C1 segment of cervical spinal cord (tissue), 14 donors: ENCODE measurements at regions not wholly inside any gene's neighbourhood (a gene's known extent, or its start where the extent isn't known, plus 50 kb on each side); places are given as distances from the start of the nearest gene placed in this dataset.
"Not testable (repeated sequence)": the region's sequence is repeated elsewhere in the genome, so short reads cannot be mapped to it uniquely, and the experiment has no call there.

Experiments used
- DNase-seq, 14 donors: peaks; one replicate each; lab custom pipeline; 2025; lab: John Stamatoyannopoulos, UW

- DNase-seq, result no peak
These were observed 74.6 kb downstream of the UTRN start for GRCh38 chr6:144359783-144360182.

GRCh38 chr6:144360401-144360800 lies 75.3 kb downstream of the UTRN start:
- DNase-seq, result no peak

DNA sequence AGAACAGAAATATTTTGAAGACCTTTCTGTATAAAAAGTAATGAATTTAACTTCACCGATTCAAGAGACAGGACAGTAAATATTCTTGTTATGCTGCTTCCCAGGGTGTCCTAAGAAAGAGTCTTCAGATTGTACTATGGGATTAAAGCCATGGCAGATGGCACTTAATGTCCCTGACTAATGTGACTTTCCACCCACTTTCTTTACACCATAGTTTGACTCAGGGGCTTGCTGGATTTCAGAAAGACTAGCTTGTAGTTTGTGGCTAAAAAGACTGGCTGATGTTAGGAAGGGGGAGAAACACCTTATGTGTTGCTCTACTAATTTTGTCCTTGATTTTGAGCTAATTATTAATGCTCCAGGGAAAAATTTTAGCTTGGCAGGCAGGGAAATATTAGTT lies 75.9 kb downstream of the UTRN start:
- no peak for DNase-seq

- peak in 1 of 14 donors; percentile 6 for DNase-seq
These were observed 77.2 kb downstream of the UTRN start for GRCh38 chr6:144362042-144363018.

DNA sequence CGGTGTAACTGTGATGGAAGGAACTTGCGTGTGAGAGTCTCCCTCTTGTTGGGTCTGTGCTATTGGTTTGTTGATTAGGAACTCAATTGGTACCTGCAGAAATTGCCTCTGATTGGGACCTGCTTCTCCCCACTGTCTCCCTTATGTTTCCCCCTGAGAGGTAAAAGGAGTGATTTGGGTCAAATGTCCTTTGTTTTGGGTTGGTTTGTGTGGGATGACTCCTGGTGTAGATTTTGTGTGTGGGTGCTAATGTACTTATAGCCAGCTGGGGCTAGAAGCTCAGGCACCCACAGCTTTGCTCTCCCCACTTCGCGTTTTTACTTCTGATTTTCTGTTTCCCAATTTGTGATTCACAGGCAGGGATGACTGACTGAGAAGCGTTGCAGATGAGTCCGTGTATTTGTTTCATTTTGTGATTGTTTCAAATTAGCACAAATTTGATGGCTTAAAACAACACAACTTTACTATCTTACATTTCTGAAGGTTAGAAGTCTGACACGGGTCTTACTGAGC lies 79.1 kb downstream of the UTRN start:
- no peak for DNase-seq

DNA sequence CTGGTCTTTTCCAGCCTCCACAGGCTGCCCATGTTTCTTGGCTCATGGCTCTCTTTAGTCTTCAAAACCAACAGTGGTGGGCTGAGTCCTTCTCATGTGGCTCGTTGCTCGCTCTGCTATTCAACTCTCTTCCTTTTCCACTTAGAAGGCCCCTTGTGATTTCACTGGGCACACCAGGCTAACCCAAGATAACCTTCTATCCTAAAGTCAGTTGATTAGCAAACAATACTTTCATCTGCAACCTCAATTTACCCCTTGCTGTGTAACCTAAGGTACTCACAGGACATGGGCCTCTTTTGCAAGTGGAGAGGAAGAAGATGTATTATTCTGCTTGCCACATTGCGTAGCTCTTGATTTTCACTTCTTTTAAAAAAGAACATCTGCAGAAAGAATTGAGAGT lies 79.6 kb downstream of the UTRN start:
- DNase-seq, result no peak

DNA sequence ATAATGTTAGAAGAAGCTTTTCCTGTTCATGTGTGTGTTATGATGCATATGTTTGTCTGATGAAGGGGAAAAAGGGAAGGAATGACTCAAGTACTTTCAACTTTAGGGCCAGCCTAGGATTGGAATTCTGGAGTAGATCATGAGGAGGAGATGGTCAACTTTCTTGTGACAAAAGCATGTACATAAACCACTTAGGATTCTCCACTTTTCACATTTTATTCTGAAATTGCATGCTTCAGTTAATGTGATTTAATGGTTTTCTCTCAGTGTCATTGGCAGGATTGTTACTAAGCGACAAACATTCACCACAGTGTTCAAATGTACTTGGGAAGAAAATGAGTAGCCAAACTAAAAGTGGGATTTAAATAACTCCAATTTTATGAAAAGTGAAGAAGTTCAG lies 80.1 kb downstream of the UTRN start:
- no peak for DNase-seq

GRCh38 chr6:144369696-144370095 lies 84.6 kb downstream of the UTRN start:
- DNase-seq, result not testable (repeated sequence)

- no peak for DNase-seq
These were observed 87.0 kb downstream of the UTRN start for GRCh38 chr6:144372116-144372515.

GRCh38 chr6:144372611-144373594 lies 87.8 kb downstream of the UTRN start:
- no peak for DNase-seq

DNA sequence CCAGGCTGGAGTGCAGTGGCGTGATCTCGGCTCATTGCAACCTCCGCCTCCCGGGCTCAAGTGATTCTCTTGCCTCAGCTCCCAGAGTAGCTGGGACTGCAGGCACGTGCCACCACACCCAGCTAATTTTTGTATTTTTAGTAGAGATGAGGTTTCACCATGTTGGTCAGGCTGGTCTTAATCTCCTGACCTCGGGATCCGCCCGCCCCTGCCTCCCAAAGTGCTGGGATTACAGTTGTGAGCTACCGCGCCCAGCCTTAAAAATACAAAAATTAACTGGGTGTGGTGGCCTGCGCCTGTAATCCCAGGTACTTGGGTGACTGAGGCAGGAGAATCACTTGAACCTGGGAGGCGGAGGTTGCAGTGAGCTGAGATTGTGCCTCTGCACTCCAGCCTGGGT lies 89.4 kb downstream of the UTRN start:
- not testable (repeated sequence) for DNase-seq

DNA sequence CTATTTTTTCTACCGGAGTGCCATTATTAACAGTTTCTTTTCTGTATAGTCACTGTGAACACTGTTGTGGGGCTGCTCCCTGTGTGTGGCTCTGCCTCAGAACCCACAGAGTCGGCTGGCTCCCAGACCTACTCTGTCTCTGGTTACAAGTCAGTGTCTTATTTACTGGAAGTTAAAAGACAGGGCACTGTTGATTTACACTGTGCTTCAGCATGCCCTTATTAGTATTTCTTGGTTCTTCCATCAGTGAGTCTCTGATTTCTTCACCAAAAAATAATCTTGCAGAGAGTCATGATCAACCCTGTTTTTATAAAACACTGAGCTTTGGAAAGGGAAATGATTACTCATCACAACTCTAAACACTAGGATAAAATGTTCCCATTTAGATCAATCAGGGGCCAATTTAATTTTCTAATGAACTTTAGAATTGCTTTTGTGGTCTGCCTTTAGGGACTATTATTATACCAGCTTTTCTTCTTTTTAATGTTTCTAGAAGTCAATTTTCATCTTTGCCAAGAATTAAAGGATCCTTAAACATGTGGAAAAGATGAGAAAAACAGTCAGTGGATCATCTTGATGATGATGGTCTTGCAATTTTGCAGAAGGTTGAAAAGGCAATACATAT lies 92.6 kb downstream of the UTRN start:
- DNase-seq, result peak in 1 of 14 donors; percentile 12

DNA sequence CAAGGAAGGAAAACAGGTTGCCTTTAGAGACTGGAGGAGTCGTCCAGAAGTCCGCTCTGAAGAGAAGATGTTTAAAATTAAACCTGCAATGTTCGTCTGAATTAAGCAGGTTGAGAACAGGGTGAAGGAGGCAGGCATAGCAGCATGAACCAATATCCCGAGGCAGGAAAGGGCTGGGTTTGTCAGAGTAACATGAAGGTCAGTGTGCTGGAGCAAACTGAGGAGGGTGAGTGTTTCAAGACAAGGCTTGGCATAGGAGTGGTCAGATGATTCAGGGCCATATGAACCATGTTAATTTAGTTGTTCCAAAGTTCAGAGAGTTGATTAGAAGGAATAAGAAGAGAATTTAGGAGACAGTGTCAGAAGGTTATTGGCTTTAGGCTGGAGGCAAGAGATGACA lies 93.3 kb downstream of the UTRN start:
- DNase-seq, result no peak

GRCh38 chr6:144379356-144379755 lies 94.2 kb downstream of the UTRN start:
- DNase-seq, result no peak

DNA sequence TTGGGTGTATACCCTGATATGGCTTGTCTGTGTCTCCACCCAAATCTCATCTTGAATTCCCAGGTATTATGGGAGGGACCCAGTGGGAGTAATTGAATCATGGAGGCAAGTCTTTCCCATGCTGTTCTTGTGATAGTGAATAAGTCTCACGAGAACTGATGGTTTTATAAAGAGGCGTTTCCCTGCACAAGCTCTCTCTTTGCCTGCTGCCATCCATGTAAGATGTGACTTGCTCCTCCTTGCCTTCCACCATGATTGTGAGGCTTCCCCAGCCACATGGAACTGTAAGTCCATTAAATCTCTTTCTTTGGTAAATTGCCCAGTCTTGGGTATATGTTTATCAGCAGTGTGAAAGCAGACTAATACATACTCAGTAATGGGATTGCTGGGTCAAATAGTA lies 96.4 kb downstream of the UTRN start:
- DNase-seq, result not testable (repeated sequence)

DNA sequence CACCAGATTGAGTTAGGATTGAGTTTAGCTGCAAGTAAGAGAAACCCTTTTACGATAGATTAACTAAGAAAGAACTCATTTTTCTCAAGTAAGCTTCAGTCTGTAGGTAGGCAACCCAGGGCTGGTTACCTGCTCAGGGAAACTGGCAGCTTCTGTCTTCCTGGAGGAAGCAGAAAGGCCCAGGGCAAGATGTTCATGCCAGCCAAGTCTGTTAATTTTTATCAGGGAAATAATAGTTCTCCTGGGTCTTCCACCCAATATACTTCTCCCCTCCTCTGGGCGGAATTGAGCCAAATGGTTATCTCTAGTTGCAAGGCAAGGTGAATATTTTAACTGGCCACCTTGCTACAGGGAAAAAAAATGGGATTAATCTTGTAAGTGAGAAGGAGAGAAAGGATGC lies 98.2 kb downstream of the UTRN start:
- no peak for DNase-seq

DNA sequence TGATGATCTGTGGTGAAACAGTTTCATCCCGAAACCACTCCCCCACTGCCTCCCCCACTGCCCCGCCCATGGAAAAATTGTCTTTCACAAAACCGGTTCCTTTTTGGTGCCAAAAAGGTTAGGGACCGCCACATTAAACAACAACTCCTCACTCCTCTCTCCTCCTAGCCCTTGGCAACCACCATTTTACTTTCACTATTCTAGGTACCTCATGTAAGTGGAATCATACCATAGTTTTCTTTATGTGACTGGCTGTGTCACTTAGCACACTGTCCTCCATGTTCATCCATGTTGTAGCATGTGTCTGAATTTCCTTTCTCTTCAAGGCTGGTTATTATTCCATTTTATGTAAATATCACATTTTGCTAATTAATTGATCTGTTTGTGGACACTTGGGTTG lies 99.3 kb downstream of the UTRN start:
- no peak for DNase-seq

GRCh38 chr6:144389474-144389873 lies 104.3 kb downstream of the UTRN start:
- not testable (repeated sequence) for DNase-seq

GRCh38 chr6:144390202-144390601 lies 105.1 kb downstream of the UTRN start:
- DNase-seq, result no peak

DNA sequence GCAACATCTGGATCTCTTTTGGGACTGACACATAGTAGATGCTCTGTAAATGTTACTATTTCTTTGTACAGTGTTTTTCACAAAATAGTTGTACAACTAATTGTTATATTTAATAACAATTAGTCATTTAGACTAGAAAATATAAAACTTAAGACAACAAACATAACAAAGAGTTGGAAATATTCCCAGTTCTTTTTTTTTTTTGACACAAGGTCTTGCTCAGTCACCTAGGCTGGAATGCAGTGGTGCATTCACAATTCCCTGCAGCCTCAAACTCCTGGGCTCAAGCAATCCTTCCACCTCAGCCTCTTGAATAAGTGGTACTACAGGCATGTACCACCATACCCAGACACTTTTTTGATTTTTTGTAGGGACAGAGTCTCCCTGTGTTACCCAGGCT lies 105.8 kb downstream of the UTRN start:
- DNase-seq, result no peak

DNA sequence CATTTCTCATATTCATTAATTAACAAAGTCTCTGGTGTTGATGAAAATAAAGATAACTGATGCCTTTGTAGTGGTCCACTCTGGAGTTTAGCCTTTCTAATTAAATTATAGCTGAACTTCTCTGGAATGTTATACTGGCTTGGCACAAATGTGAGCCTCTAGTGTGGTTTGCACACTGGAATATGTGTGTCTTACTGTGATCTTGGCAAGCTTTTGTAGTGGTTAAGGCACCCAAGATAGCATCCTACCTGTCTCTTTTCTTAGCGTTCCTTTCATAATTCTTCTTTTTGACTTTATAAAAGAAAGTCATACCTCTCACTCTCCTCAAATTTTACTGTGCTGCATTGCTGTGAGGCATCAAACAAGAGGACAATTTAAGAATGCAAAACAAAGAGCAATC lies 107.4 kb downstream of the UTRN start:
- DNase-seq, result no peak

DNA sequence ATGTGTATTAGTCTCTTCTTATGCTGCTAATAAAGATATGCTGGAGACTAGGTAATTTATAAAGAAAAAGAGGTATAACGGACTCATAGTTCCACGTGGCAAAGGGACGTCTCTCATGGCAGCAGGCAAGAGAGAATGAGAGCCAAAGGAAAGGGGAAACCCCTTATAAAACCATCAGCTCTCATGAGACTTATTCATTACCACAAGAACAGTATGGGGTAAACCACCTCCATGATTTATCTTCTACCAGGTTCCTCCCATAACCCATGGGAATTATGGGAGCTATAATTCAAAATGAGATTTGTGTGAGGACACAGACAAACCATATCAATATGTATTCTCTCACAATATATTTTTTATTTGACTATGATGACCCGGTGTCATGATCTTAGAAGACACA lies 109.1 kb downstream of the UTRN start:
- no peak for DNase-seq
